Fibroblast of villous mesenchyme (primary cell): ENCODE measurements at regions not wholly inside any gene's neighbourhood (a gene's known extent, or its start where the extent isn't known, plus 50 kb on each side); places are given as distances from the start of the nearest gene placed in this dataset.

Experiments used
- DNase-seq: peaks from one replicate; pipeline ENCODE4 v3.0.0-alpha.2; 2010; ENCODE audit warnings: low read depth
- H3K4me3 ChIP-seq: 2 replicates; pipeline ENCODE4 v1.5.1; 2011; ENCODE audit warnings: low read depth, mild to moderate bottlenecking, low read length
- TF ChIP-seq, protein P1 (sequence below): IDR thresholded peaks from 2 replicates; pipeline ENCODE4 v1.5.1; 2012; ENCODE audit warnings: low read depth, mild to moderate bottlenecking, low read length; ENCODE audit not compliant: insufficient read depth

DNA sequence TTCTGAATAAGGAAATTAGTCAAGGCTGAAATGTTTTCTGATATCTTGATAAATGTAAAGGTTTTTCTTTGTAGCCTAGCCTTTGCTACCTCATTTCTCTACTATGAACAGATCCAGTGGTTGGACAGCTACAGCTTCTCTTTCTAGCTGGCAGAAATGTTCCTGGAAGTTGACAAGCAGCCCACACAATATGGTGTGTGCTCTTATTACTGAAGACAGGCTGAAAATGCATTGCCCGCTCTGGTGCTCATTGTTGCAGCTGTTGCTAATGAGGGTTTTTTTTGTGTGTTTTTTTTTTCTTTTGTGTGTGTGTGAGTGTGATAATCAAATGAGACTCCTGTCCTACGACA, 844.3 kb upstream of the SEMA6D start:
- TF ChIP-seq, protein P1, sequence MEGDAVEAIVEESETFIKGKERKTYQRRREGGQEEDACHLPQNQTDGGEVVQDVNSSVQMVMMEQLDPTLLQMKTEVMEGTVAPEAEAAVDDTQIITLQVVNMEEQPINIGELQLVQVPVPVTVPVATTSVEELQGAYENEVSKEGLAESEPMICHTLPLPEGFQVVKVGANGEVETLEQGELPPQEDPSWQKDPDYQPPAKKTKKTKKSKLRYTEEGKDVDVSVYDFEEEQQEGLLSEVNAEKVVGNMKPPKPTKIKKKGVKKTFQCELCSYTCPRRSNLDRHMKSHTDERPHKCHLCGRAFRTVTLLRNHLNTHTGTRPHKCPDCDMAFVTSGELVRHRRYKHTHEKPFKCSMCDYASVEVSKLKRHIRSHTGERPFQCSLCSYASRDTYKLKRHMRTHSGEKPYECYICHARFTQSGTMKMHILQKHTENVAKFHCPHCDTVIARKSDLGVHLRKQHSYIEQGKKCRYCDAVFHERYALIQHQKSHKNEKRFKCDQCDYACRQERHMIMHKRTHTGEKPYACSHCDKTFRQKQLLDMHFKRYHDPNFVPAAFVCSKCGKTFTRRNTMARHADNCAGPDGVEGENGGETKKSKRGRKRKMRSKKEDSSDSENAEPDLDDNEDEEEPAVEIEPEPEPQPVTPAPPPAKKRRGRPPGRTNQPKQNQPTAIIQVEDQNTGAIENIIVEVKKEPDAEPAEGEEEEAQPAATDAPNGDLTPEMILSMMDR: no peak
- no peak overlapping the region for H3K4me3 ChIP-seq
- DNase-seq: no peak

DNA sequence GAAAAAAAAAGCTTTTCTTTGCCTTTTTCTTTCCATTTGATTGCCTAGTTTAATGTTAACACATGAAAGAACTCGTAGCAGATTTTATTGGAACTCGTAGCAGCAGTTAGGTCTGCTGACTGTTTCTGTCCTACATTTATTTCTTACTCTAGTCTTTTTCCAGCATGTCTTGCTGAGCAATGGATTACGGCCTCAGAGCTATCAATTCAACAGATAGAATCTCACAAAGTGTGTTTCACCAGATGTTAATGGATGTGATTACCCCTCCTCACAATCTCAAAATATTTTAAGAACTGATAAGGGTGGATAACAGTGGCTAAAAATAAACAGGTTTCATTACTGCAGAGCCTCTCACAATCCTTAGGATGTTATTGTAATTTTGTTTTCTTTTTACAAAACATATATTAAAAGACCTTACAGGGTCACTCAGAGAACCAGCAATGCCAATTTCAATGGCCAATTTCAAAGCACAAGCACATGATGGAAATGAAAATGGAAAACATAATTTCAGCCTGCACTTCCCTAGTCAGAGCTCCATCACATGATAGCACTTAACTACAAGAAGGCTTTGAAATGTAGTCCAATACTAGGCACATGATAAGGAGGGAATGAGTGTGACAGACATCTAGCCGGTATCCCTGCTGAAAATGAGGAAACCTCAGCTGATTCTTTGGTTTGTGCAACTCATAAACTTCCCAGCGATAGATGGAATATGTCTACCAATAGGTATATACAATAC, 838.1 kb upstream of the SEMA6D start:
- no peak for DNase-seq
- TF ChIP-seq, protein P1: no peak
- H3K4me3 ChIP-seq: no peak overlapping the region

DNA sequence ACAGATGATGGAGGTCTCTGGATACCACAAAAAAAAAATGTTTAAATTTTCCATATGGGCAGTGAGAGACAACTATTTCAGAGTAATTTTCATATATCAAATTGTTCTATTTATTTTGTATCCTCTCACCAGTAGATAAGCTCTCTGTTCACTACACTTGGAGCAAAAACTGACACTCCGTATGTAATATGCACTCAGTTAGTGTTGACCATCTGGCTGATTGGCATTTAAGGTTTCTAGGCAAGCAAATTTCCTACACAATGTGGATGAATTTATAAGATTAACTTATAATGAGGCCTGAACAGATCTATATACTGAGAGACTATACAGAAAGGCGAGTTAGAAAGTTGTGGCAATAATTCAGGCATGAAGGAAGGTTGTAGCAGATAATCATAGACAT, 836.5 kb upstream of the SEMA6D start:
- TF ChIP-seq, protein P1: no peak
- DNase-seq: no peak
- no peak overlapping the region for H3K4me3 ChIP-seq

DNA sequence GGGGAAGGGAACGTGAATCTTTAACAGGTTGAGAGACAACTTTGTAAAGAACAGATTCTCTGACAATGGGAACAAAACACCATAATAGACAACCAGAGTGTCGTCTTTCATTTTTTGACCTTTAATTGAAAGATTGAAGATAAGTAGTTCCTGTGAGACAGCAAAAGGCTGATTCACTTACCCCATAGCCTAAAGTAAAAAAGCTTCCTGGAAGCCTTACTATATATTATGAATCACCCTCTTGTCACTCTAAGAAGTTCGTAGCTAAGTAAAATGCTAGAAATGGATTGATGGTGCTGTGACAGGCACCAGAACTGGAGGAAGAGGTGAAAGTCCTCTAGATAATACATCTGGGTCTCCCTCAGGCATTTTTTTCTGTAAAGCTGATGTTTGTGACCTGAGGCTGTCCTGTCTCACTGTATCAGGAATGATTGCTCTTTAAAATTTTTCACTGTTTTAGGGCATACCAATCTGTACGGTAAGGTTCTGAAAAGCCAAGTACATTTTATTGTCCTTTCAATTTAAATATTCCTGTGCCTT, 824.6 kb upstream of the SEMA6D start:
- TF ChIP-seq, protein P1: no peak
- DNase-seq: peak; percentile 3
- no peak overlapping the region for H3K4me3 ChIP-seq

DNA sequence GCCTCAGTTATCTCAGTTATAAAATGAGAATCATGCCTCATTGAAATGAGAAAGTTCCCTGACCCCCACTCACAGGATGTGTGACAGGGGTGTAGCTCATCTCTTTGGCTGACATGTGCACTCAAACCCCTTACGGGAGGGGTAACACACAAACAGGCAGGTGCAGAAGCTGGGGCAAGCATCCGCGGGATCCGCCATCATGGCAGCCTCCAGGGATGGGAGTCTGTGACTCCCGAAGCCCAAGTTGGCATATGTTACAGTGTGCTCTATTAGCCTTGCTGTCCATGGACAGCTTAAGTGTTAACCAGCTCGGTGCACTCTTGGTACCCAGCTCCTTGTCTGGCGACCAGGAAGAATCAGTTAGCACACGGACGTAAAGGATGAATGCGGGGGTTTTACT, 822.7 kb upstream of the SEMA6D start:
- no peak for DNase-seq
- no peak overlapping the region for H3K4me3 ChIP-seq
- TF ChIP-seq, protein P1: no peak

DNA sequence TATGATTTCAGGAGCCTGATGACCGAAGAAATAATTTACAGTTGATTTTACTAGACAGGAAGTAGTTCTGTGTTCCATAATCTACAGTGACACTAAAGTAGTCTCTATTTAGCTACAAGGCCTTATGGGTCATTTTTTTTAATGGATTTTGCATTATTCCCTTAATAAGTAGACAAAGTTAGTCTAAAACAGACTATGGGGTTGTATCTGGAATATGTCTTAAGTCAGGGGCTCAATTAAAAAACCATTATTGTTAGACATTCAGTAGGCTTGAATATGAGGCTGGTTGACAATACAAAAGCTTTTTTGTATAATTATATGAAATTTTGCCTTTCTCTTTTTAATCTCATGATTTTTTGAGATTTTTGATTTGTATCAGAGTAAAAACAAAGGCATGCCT, 820.0 kb upstream of the SEMA6D start:
- TF ChIP-seq, protein P1: no peak
- no peak overlapping the region for H3K4me3 ChIP-seq
- DNase-seq: no peak

DNA sequence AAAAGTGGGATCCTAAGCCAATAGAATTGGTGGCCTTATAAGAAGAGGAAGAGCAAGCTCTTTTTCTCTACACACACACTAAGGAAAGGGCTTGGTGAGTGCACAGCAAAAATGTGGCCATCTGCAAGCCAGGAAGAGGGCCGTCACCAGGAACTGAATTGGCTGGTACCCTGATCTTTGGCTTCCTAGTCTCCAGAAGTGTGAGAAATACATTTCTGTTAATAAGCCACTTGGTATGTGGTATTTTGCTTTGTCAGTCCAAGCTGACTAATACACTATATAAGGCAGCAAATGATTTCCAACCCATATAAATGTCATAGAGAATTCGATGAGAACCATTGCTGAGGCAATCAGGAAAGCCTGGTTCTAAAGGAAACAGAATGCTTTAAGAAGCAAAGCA, 816.3 kb upstream of the SEMA6D start:
- DNase-seq: no peak

More for the DNA sequence above, 816.3 kb upstream of the SEMA6D start:
- TF ChIP-seq, protein P1: no peak
- H3K4me3 ChIP-seq: no peak overlapping the region
